Activated B cell treated with CpG ODN at 0.5 μM for 24 hours (primary cell): ENCODE measurements at regions not wholly inside any gene's neighbourhood (a gene's known extent, or its start where the extent isn't known, plus 50 kb on each side); places are given as distances from the start of the nearest gene placed in this dataset.

Experiments
- ATAC-seq: fragments of 200-7000 bp; cut with Tn5 transposase; one replicate; pipeline ENCODE4 v1.10.0; 2021; ENCODE audit warnings: low read depth, mild to moderate bottlenecking, moderate library complexity
- CTCF ChIA-PET: fragments of 350-600 bp; sonication (Branson Sonifier 250); formaldehyde crosslinking; loops from one replicate; lab custom pipeline; 2021; ENCODE audit warnings: antibody characterized with exemption; lab: Charles Lee
- POLR2A ChIA-PET: fragments of 350-600 bp; sonication (Branson Sonifier 250); formaldehyde crosslinking; loops from one replicate; lab custom pipeline; 2021; ENCODE audit warnings: antibody characterized with exemption; lab: Charles Lee
- DNase-seq: peaks from one replicate; pipeline ENCODE4 v3.0.0; 2022
- H3K27ac Mint-ChIP-seq: one replicate; pipeline ENCODE4 v1.8.0; 2020; ENCODE audit warnings: mixed read lengths
- H3K27me3 Mint-ChIP-seq: one replicate; pipeline ENCODE4 v1.8.0; 2021; ENCODE audit warnings: mixed read lengths
- H3K36me3 Mint-ChIP-seq: one replicate; pipeline ENCODE4 v1.8.0; 2021; ENCODE audit warnings: low read depth, mixed read lengths
- H3K4me1 Mint-ChIP-seq: one replicate; pipeline ENCODE4 v1.8.0; 2021; ENCODE audit warnings: mixed read lengths
- H3K4me3 Mint-ChIP-seq: one replicate; pipeline ENCODE4 v1.8.0; 2020; ENCODE audit warnings: mild to moderate bottlenecking, mixed read lengths
- H3K9me3 Mint-ChIP-seq: one replicate; pipeline ENCODE4 v1.8.0; 2020; ENCODE audit warnings: mixed read lengths
- CTCF ChIP-seq: fragments of 200-600 bp; IDR thresholded peaks from one replicate; pipeline ENCODE4 v1.8.0; 2022; ENCODE audit warnings: antibody characterized with exemption, mild to moderate bottlenecking
- intact Hi-C: fragments of 100-400 bp; cut with micrococcal nuclease; formaldehyde crosslinking; loops from one replicate; pipeline ENCODE4 v1.15.1; 2024

GRCh38 chr10:61286686-61287085 lies 166.5 kb downstream of the TMEM26 start:
- Mint-ChIP-seq H3K27me3 (peaks cover 4% of the 10 kb centered on the region), H3K27ac (peak overlapping the region; percentile 53), H3K4me3 (peak overlapping the region; percentile 0), H3K4me1 (peaks cover 21% of the 10 kb centered on the region), H3K36me3 (no peaks in the 10 kb centered on the region), H3K9me3 (peaks cover 4% of the 10 kb centered on the region)
- TF ChIP-seq CTCF: no peak
- ChIA-PET CTCF (no interaction called here), POLR2A (no interaction called here)
- DNase-seq (no peak), ATAC-seq (peak; percentile 98)
- intact Hi-C loops: loop anchor here (1.0 to 10.0 kb wide), 11 partner anchors 111 to 1172 kb away; partner anchors contain the start of genes CDK1 and RHOBTB1

DNA sequence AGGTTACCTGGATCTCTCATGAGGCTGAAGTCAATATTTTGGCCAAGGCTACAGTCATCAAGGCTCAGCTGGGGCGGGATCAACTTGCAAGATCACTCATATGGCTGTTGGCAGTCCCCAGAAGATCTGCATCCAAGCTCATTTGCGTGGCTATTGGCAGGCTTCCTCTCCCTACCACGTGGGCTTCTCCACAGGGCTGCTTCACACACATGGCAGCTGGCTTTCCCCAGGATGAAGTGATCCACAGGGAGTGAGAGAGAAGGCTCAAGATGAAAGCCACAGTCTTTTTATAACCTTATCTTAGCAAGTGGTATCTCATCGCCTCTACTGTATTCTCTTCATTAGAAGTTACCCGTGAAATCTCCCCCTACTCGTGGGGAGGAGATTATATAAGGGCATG lies 167.4 kb downstream of the TMEM26 start:
- ATAC-seq (no peak), DNase-seq (no peak)
- Mint-ChIP-seq H3K4me1 (peaks cover 21% of the 10 kb centered on the region), H3K27ac (no peak overlapping the region), H3K4me3 (no peak overlapping the region), H3K36me3 (no peaks in the 10 kb centered on the region), H3K27me3 (peaks cover 1% of the 10 kb centered on the region), H3K9me3 (peaks cover 4% of the 10 kb centered on the region)
- no peak for TF ChIP-seq CTCF
- intact Hi-C loops: loop anchor here (1.0 to 10.0 kb wide), 12 partner anchors 112 to 1171 kb away; partner anchors contain the start of genes CDK1 and RHOBTB1
- ChIA-PET CTCF (interaction anchor here (0.9 to 1.5 kb wide), 3 partner anchors 145 to 471 kb away, joined by 3 to 6 read pairs (median 3); no protein-coding TSS in a partner anchor), POLR2A (no interaction called here)

DNA sequence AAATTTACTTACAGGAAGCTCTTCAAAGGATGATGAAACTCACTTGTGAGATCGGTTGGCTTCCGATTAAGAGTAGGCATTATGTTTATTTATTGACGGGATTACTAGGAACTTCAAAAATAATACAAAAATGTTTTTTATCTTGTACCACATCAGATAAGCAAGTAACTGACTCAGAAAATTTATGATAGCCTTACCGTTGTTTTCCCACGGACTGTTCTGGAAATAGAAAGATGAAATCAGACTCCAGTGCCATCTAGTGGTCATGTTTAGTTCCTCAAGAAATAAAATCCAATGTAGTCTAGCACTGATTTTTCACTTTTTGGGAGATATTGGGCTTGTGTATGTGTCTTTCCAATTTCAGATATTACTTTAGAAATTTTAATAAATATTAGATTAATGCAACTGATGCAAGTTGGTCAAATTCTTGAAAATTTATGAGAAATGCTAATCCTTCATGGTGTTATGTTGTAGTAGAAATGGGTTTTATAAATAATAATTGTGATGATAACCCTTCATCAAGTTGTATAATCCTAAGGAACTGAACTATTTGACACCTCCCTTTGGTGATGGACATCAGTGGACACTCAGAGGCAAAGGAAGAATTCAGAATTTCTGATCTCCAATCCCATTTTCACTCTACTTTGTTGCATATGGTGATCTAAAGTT lies 168.8 kb downstream of the TMEM26 start:
- Mint-ChIP-seq H3K27me3 (peaks cover 7% of the 10 kb centered on the region), H3K27ac (no peak overlapping the region), H3K4me3 (peak overlapping the region; percentile 41), H3K36me3 (no peaks in the 10 kb centered on the region), H3K9me3 (no peaks in the 10 kb centered on the region), H3K4me1 (peaks cover 24% of the 10 kb centered on the region)
- peak; percentile 75 for TF ChIP-seq CTCF
- POLR2A ChIA-PET: no interaction called here
- intact Hi-C loops: loop anchor here (1.0 to 10.0 kb wide), 10 partner anchors 143 to 1170 kb away; no protein-coding TSS in a partner anchor
- ATAC-seq (no peak), DNase-seq (no peak)
- CTCF ChIA-PET: interaction anchor here (0.7 to 1.5 kb wide), 7 partner anchors 9 to 468 kb away, joined by 3 to 10 read pairs (median 6); no protein-coding TSS in a partner anchor

GRCh38 chr10:61283481-61284221 lies 169.5 kb downstream of the TMEM26 start:
- H3K27me3 Mint-ChIP-seq: peaks cover 8% of the 10 kb centered on the region
- ChIA-PET POLR2A (no interaction called here), CTCF (interaction anchor here (0.7 to 1.4 kb wide), 6 partner anchors 8 to 467 kb away, joined by 3 to 10 read pairs (median 6); no protein-coding TSS in a partner anchor)
- no peaks in the 10 kb centered on the region for H3K36me3 Mint-ChIP-seq
- no peak for TF ChIP-seq CTCF
- H3K9me3 Mint-ChIP-seq: no peaks in the 10 kb centered on the region
- no peak overlapping the region for H3K27ac Mint-ChIP-seq
- ATAC-seq (no peak), DNase-seq (no peak)
- H3K4me3 Mint-ChIP-seq: no peak overlapping the region
- H3K4me1 Mint-ChIP-seq: peaks cover 25% of the 10 kb centered on the region
- intact Hi-C loops: loop anchor here (1.0 to 10.0 kb wide), 10 partner anchors 142 to 1169 kb away; no protein-coding TSS in a partner anchor

GRCh38 chr10:61283066-61283465 lies 170.1 kb downstream of the TMEM26 start:
- ChIA-PET POLR2A (no interaction called here), CTCF (interaction anchor here (1.4 kb wide), 1 partner anchor 13 kb away, joined by 6 read pairs; no protein-coding TSS in a partner anchor)
- Mint-ChIP-seq H3K9me3 (no peaks in the 10 kb centered on the region), H3K4me1 (peaks cover 25% of the 10 kb centered on the region), H3K27ac (no peak overlapping the region), H3K36me3 (no peaks in the 10 kb centered on the region), H3K27me3 (peaks cover 11% of the 10 kb centered on the region), H3K4me3 (no peak overlapping the region)
- ATAC-seq (no peak), DNase-seq (no peak)
- no peak for TF ChIP-seq CTCF
- intact Hi-C loops: loop anchor here (5.0 to 10.0 kb wide), 5 partner anchors 452 to 1168 kb away; no protein-coding TSS in a partner anchor
